ENCODE measurements at regions not wholly inside any gene's neighbourhood (a gene's known extent, or its start where the extent isn't known, plus 50 kb on each side); places are given as distances from the start of the nearest gene placed in this dataset.

- no peaks in the 10 kb centered on the region for H3K9me3 ChIP-seq (replicated peaks; ENCODE audit: control insufficient read depth, insufficient read depth, low read length)
- BruUV-seq (replicated peaks) = no TSS peak
- H3K79me2 ChIP-seq (ENCODE audit: control insufficient read depth, insufficient read depth, low read length) = no peaks in the 10 kb centered on the region
- RAD21 ChIA-PET (ENCODE audit: unreplicated experiment) = no interaction called here
- POLR2A ChIA-PET = no interaction called here
- H3K27me3 ChIP-seq (replicated peaks in 1 of 2; ENCODE audit: control insufficient read depth in 2 of 2, insufficient read depth in 2 of 2, low read length in 1 of 2) = no peaks in the 10 kb centered on the region; a peak in 1 of 4 replicates
- in situ Hi-C loops (cut with MboI) (loop anchor here (10.0 kb wide), 1 partner anchor 56 kb away; no protein-coding TSS in a partner anchor), intact Hi-C loops (cut with micrococcal nuclease; ENCODE audit: unreplicated experiment) (no loop called here)
- no peak overlapping the region for H3K9ac ChIP-seq (ENCODE audit: control insufficient read depth, insufficient read depth, low read length)
- FAIRE-seq (no peak), ATAC-seq (no peak), DNase-seq (ENCODE audit: low read depth, low spot score) (no peak)
- no peak overlapping the region for H3K4me2 ChIP-seq (ENCODE audit: control insufficient read depth, insufficient read depth)
- H3K4me3 ChIP-seq = no peak overlapping the region
- H4K20me1 ChIP-seq (ENCODE audit: control insufficient read depth, insufficient read depth) = no peaks in the 10 kb centered on the region
- 0% methylated on average over 1 of the region's 1 CpG for WGBS (ENCODE audit: insufficient coverage, insufficient replicate concordance, low lambda C conversion rate, missing lambda C conversion rate)
- CTCF ChIA-PET = no interaction called here
- H3K27ac ChIP-seq (ENCODE audit: control insufficient read depth, insufficient read depth) = no peak overlapping the region
- SMC1A ChIA-PET (ENCODE audit: uncharacterized antibody, unreplicated experiment) = no interaction called here
- TF ChIP-seq HDAC2 (IDR thresholded peaks at IDR 0.05) = no peak
- TF ChIP-seq YBX1 (IDR thresholded peaks at IDR 0.05) = no peak
- TF ChIP-seq MTA2 (IDR thresholded peaks at IDR 0.05; ENCODE audit: low read depth) = no peak
- no peak for TF ChIP-seq TCF3 (IDR thresholded peaks at IDR 0.05; ENCODE audit: borderline replicate concordance, insufficient read depth, low read depth, low read length)
- TF ChIP-seq TCF12 (IDR thresholded peaks at IDR 0.05; ENCODE audit: low read depth, low read length) = no peak
- no peak for TF ChIP-seq HDAC6 (IDR thresholded peaks at IDR 0.05; ENCODE audit: unreplicated experiment)
- no peaks in the 10 kb centered on the region for H3K4me1 ChIP-seq (ENCODE audit: control insufficient read depth, insufficient read depth, low read length)
- no peaks in the 10 kb centered on the region for H3K36me3 ChIP-seq (ENCODE audit: control insufficient read depth in 2 of 2, insufficient read depth in 2 of 2, low read length in 1 of 2)
- no peak overlapping the region for H2AFZ ChIP-seq (ENCODE audit: control insufficient read depth, low read depth, low read length)
These were observed 122.5 kb upstream of the ST8SIA2 start for GRCh38 chr15:92271179-92271578.

- BruUV-seq (replicated peaks) = no TSS peak
These were observed 121.6 kb upstream of the ST8SIA2 start for GRCh38 chr15:92272106-92272505.

More at GRCh38 chr15:92272106-92272505, 121.6 kb upstream of the ST8SIA2 start:
- intact Hi-C loops (cut with micrococcal nuclease; ENCODE audit: unreplicated experiment) = no loop called here
- no peak for DNase-seq (ENCODE audit: low read depth, low spot score)
- H2AFZ ChIP-seq (ENCODE audit: control insufficient read depth, low read depth, low read length) = no peak overlapping the region
- TF ChIP-seq MTA3 (IDR thresholded peaks at IDR 0.05; ENCODE audit: borderline replicate concordance, low read length) (no peak), ZNF592 (IDR thresholded peaks at IDR 0.05) (no peak), TCF3 (IDR thresholded peaks at IDR 0.05; ENCODE audit: borderline replicate concordance, insufficient read depth, low read depth, low read length) (no peak), CBFB (IDR thresholded peaks at IDR 0.05; ENCODE audit: low read depth) (no peak), YY1 (IDR thresholded peaks at IDR 0.05; ENCODE audit: low read depth, low read length) (no peak), RUNX3 (IDR thresholded peaks at IDR 0.05; ENCODE audit: low read length) (no peak), RBBP5 (conservative IDR thresholded peaks at IDR 0.05) (no peak), ZBED1 (IDR thresholded peaks at IDR 0.05; ENCODE audit: borderline replicate concordance) (no peak), STAT3 (IDR thresholded peaks at IDR 0.05; ENCODE audit: low read depth, low read length) (no peak), SUPT20H (IDR thresholded peaks at IDR 0.05; ENCODE audit: borderline replicate concordance, control insufficient read depth, low read depth, low read length) (no peak), EZH2 (IDR thresholded peaks at IDR 0.05; ENCODE audit: borderline replicate concordance, control insufficient read depth, low read depth, low read length) (no peak), PAX5 (IDR thresholded peaks at IDR 0.05; ENCODE audit: borderline replicate concordance, low read depth, low read length) (no peak)
- ChIA-PET CTCF (interaction anchor here (0.8 kb wide), 1 partner anchor 226 kb away, joined by 3 read pairs; no protein-coding TSS in a partner anchor), SMC1A (ENCODE audit: uncharacterized antibody, unreplicated experiment) (interaction anchor here (0.6 kb wide), 1 partner anchor 136 kb away, joined by 4 read pairs; no protein-coding TSS in a partner anchor), RAD21 (ENCODE audit: unreplicated experiment) (no interaction called here), POLR2A (no interaction called here)
- no peaks in the 10 kb centered on the region for H3K36me3 ChIP-seq (ENCODE audit: control insufficient read depth in 2 of 2, insufficient read depth in 2 of 2, low read length in 1 of 2)
- no peak overlapping the region for H3K27ac ChIP-seq (ENCODE audit: control insufficient read depth, insufficient read depth)
- in situ Hi-C loops (cut with MboI) = loop anchor here (10.0 kb wide), 1 partner anchor 57 kb away; no protein-coding TSS in a partner anchor
- no peaks in the 10 kb centered on the region for H4K20me1 ChIP-seq (ENCODE audit: control insufficient read depth, insufficient read depth)
- no peak for ATAC-seq
- no peak overlapping the region for H3K4me3 ChIP-seq
- FAIRE-seq = no peak
- WGBS (ENCODE audit: insufficient coverage, insufficient replicate concordance, low lambda C conversion rate, missing lambda C conversion rate) = 69% methylated on average over 1 of the region's 1 CpG
- no peaks in the 10 kb centered on the region for H3K4me1 ChIP-seq (ENCODE audit: control insufficient read depth, insufficient read depth, low read length)
- no peaks in the 10 kb centered on the region for H3K79me2 ChIP-seq (ENCODE audit: control insufficient read depth, insufficient read depth, low read length)
- H3K9ac ChIP-seq (ENCODE audit: control insufficient read depth, insufficient read depth, low read length) = no peak overlapping the region
- no peak overlapping the region for H3K4me2 ChIP-seq (ENCODE audit: control insufficient read depth, insufficient read depth)
- no peaks in the 10 kb centered on the region for H3K9me3 ChIP-seq (replicated peaks; ENCODE audit: control insufficient read depth, insufficient read depth, low read length)
- no peaks in the 10 kb centered on the region; a peak in 1 of 4 replicates for H3K27me3 ChIP-seq (replicated peaks in 1 of 2; ENCODE audit: control insufficient read depth in 2 of 2, insufficient read depth in 2 of 2, low read length in 1 of 2)
